GM12865 (cell line): ENCODE measurements at regions not wholly inside any gene's neighbourhood (a gene's known extent, or its start where the extent isn't known, plus 50 kb on each side); places are given as distances from the start of the nearest gene placed in this dataset.

ENCODE experiments used
- DNase-seq: peaks from one replicate; pipeline ENCODE4 v3.0.0; 2010; ENCODE audit warnings: low read depth
- H3K4me3 ChIP-seq: 2 replicates; pipeline ENCODE4 v1.5.1; 2011; ENCODE audit warnings: mild to moderate bottlenecking, low read depth, low read length, control low read depth
- TF ChIP-seq, protein P1 (sequence below): IDR thresholded peaks from 2 replicates; pipeline ENCODE4 v1.5.1; 2011; ENCODE audit warnings: low read length, control low read depth, low read depth, inconsistent platforms; ENCODE audit not compliant: insufficient read depth; ENCODE audit errors: missing control alignments

DNA sequence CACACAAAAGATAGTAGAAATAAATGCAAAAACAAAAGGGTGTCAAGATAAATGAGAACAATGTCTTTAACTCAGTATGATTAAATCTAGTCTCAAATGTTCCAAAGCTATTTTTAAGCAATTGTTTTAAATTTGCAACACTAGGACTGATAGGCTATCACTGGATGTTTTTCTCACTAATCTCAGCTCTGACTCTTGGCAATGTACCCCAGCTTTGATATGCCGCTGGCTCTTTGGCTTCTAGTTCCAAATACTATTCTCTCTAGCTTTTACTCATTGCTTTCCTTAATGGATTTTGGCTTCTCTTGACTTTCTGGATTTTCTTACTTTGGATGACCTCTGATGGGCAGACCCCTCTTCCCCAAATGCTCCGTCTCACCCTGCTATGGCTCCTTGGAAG is 116.0 kb upstream of the SLC35B3 start:
- no peak overlapping the region for H3K4me3 ChIP-seq
- TF ChIP-seq, protein P1, sequence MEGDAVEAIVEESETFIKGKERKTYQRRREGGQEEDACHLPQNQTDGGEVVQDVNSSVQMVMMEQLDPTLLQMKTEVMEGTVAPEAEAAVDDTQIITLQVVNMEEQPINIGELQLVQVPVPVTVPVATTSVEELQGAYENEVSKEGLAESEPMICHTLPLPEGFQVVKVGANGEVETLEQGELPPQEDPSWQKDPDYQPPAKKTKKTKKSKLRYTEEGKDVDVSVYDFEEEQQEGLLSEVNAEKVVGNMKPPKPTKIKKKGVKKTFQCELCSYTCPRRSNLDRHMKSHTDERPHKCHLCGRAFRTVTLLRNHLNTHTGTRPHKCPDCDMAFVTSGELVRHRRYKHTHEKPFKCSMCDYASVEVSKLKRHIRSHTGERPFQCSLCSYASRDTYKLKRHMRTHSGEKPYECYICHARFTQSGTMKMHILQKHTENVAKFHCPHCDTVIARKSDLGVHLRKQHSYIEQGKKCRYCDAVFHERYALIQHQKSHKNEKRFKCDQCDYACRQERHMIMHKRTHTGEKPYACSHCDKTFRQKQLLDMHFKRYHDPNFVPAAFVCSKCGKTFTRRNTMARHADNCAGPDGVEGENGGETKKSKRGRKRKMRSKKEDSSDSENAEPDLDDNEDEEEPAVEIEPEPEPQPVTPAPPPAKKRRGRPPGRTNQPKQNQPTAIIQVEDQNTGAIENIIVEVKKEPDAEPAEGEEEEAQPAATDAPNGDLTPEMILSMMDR, result no peak
- no peak for DNase-seq

DNA sequence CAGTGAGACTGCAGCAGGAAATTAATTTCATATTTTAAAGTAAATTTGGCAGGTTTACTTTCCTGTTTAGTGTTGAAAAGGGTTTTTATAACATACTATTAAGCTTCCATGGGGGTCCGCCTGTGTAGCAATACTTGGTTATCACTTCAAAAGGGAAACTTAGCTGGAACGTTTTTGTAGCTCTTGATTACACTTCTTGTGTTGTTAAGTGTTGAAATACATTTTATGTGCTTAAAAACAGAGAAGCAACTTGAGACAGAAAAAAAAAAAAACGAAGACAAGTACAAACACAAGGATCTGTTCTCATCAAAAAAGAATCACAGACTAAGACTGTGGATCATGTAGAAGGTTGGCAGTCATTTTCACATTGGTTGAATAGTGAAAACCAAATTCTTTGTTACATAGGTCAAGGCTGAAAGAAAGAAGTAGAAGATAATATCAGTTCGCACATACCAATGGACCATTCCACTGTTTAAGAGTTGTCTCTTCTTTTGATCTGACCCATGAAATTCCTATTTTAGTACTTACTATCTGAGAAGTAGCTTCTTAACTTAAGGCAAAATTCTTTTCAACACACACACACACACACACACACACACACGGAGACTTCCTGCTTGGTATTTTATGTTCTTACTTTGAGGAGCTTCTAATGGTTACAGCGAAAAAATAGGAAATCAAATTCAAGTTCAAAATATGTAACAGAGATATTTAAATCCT is 113.9 kb upstream of the SLC35B3 start:
- TF ChIP-seq, protein P1, result no peak
- DNase-seq, result no peak
- no peak overlapping the region for H3K4me3 ChIP-seq

DNA sequence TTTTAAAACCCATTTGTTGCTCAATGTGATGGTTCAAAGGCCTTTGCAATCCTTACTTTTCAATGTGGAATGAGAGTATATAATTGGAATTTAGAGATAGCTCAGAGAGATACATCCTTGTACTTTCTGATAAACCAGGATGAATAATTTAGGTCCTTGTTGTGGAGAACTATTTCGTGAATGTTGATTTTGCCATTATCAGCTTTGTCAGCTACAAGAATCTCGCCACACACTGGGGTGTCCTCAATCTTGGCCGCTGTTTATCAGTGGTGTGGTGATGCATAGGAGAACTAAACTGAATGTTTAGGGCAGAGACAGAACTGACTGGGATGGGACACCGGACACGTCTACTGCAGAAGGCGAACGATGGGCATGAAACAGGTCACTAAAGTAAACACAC is 111.2 kb upstream of the SLC35B3 start:
- TF ChIP-seq, protein P1, result no peak
- H3K4me3 ChIP-seq, result no peak overlapping the region
- DNase-seq, result no peak

DNA sequence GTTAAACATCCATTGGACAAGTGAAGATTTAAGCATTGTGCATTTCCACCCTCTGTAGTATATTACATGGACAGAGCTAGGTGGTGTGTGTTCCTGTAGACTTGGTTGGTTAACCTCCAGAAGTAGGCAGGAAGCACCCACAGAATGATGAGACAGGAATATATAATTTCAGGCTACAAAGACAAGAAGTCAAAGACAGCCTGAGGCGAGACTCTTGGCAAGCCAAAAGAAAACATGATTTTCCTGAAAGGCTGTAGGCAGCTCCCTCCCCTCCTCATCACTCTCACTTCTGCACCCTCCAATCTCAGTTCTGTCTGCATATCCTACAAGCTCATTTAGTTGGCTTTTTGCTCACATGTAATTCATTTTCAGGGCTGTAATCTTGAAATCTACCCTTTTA is 110.0 kb upstream of the SLC35B3 start:
- TF ChIP-seq, protein P1, result no peak
- DNase-seq, result no peak
- no peak overlapping the region for H3K4me3 ChIP-seq

DNA sequence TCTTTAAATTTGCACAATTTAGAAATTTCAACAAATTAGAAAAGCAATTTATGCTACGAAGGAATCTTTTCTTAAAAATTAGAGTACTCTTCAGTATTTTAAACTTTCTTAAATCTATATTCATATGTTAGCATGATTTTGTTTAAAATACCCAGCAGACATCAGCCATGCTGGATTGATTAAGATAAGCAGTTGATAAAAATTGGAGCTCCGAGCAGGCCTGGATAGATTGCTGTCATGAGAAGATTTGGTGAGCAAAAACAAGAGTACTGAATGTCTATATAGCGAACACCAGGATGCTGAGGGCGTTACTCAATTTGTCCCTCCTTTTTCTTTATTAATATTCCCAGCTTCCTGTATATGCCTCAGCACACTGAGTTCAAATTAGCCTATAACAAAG is 108.4 kb upstream of the SLC35B3 start:
- TF ChIP-seq, protein P1, result no peak
- H3K4me3 ChIP-seq, result no peak overlapping the region
- no peak for DNase-seq

DNA sequence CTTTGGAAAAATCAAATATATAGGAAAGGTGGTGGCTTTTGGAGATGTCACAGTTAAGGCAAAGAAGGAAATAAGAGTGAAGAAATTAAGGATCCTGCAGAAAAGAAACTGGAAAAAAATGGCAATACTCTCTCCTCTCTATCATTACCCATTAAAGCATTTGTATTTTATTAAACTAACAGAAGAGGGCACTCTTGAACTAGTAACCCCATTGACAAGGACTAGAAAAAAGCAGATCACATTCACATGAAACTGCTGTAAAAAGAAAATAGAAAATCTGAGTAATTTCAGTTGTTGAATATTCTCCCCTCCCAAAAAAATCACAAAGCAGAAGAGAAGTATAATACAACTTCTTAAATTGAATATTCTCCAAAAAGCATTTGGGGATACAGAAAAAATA is 104.1 kb upstream of the SLC35B3 start:
- no peak overlapping the region for H3K4me3 ChIP-seq
- TF ChIP-seq, protein P1, result no peak
- peak; percentile 5 for DNase-seq

DNA sequence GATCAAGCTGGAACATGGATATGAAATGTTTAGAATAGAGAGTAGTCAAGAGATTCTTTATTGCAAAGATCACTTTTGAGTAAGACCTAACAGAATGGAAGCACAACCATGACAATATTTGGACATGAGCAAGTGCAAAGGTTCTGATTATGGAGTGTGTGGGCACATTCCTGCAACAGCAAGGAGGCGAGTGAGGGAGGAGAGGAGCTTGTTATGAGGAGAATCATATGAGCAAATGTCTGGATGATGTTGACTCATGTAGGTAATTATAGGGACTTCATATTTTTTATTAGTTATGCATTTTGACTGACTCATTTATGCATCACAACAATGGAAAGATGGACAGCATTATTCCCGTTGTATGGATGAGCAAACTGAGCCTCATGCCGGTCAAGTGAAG is 100.8 kb upstream of the SLC35B3 start:
- H3K4me3 ChIP-seq, result no peak overlapping the region

More for the DNA sequence above, 100.8 kb upstream of the SLC35B3 start:
- TF ChIP-seq, protein P1, result no peak
- no peak for DNase-seq
